HEK293 (cell line): ENCODE measurements at regions not wholly inside any gene's neighbourhood (a gene's known extent, or its start where the extent isn't known, plus 50 kb on each side); places are given as distances from the start of the nearest gene placed in this dataset.

Experiments
- TCF7L2 ChIP-seq: IDR thresholded peaks from 2 replicates; pipeline ENCODE4 v1.6.1; 2011; ENCODE audit warnings: low read depth, mild to moderate bottlenecking, inconsistent platforms, low read length, moderate library complexity, borderline replicate concordance
- ZNF302 ChIP-seq: fragments of 450-650 bp; formaldehyde crosslinking; IDR thresholded peaks from 2 replicates; pipeline ENCODE4 v1.5.1; 2016; ENCODE audit warnings: missing biosample characterization, missing genetic modification characterization, low read depth
- ZNF341 ChIP-seq: fragments of 450-650 bp; formaldehyde crosslinking; IDR thresholded peaks from 2 replicates; pipeline ENCODE4; 2016; ENCODE audit warnings: low read depth, missing biosample characterization, missing genetic modification characterization
- ZSCAN4 ChIP-seq: fragments of 450-650 bp; formaldehyde crosslinking; IDR thresholded peaks from 2 replicates; pipeline ENCODE4 v1.5.1; 2017; ENCODE audit warnings: missing biosample characterization, missing genetic modification characterization
- TF ChIP-seq, protein P1 (sequence below): fragments of 450-650 bp; formaldehyde crosslinking; IDR thresholded peaks from 2 replicates; pipeline ENCODE4 v1.5.1; 2016; ENCODE audit warnings: missing biosample characterization, missing genetic modification characterization
- TF ChIP-seq, protein P2 (sequence below): fragments of 450-650 bp; IDR thresholded peaks from 2 replicates; pipeline ENCODE4 v1.5.1; 2018; ENCODE audit warnings: missing biosample characterization, mild to moderate bottlenecking, missing genetic modification characterization

- TF ChIP-seq, protein P1, sequence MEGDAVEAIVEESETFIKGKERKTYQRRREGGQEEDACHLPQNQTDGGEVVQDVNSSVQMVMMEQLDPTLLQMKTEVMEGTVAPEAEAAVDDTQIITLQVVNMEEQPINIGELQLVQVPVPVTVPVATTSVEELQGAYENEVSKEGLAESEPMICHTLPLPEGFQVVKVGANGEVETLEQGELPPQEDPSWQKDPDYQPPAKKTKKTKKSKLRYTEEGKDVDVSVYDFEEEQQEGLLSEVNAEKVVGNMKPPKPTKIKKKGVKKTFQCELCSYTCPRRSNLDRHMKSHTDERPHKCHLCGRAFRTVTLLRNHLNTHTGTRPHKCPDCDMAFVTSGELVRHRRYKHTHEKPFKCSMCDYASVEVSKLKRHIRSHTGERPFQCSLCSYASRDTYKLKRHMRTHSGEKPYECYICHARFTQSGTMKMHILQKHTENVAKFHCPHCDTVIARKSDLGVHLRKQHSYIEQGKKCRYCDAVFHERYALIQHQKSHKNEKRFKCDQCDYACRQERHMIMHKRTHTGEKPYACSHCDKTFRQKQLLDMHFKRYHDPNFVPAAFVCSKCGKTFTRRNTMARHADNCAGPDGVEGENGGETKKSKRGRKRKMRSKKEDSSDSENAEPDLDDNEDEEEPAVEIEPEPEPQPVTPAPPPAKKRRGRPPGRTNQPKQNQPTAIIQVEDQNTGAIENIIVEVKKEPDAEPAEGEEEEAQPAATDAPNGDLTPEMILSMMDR (tag by site-specific recombination): no peak
- TF ChIP-seq, protein P2, sequence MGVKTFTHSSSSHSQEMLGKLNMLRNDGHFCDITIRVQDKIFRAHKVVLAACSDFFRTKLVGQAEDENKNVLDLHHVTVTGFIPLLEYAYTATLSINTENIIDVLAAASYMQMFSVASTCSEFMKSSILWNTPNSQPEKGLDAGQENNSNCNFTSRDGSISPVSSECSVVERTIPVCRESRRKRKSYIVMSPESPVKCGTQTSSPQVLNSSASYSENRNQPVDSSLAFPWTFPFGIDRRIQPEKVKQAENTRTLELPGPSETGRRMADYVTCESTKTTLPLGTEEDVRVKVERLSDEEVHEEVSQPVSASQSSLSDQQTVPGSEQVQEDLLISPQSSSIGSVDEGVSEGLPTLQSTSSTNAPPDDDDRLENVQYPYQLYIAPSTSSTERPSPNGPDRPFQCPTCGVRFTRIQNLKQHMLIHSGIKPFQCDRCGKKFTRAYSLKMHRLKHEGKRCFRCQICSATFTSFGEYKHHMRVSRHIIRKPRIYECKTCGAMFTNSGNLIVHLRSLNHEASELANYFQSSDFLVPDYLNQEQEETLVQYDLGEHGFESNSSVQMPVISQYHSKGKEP: no peak
- no peak for TF ChIP-seq TCF7L2
- no peak for TF ChIP-seq ZNF341 (tag by site-specific recombination)
- no peak for TF ChIP-seq ZNF302 (tag by site-specific recombination)
- TF ChIP-seq ZSCAN4 (tag by site-specific recombination): no peak
Measured at GRCh38 chr4:126686491-126686890, 946.3 kb upstream of the INTU start.
